Prostate gland (tissue), 2 donors: ENCODE measurements at regions not wholly inside any gene's neighbourhood (a gene's known extent, or its start where the extent isn't known, plus 50 kb on each side); places are given as distances from the start of the nearest gene placed in this dataset.

Experiments
- DNase-seq: peaks from one replicate; pipeline ENCODE4 v3.0.0-alpha.2; 2019; ENCODE audit warnings: low spot score
- H3K27ac ChIP-seq, 2 donors: fragments of 200-600 bp; sonication (generic); 2 replicates each; pipeline ENCODE4 v1.5.1; 2017 to 2019
- H3K27me3 ChIP-seq: fragments of 200-600 bp; sonication (generic); replicated peaks from 2 replicates; pipeline ENCODE4 v1.5.1; 2019; ENCODE audit not compliant: insufficient read depth
- H3K36me3 ChIP-seq, 2 donors: fragments of 200-600 bp; sonication (generic); 1 replicate in 1 of 2; 2 replicates in 1 of 2; pipeline versions ENCODE4 v1.5.1 to v1.8.1; 2017 to 2019
- H3K4me1 ChIP-seq: fragments of 200-600 bp; sonication (generic); replicated peaks from 2 replicates; pipeline ENCODE4 v1.5.1; 2019
- H3K4me3 ChIP-seq, 2 donors: fragments of 200-600 bp; sonication (generic); 2 replicates each; pipeline ENCODE4 v1.5.1; 2017 to 2019
- H3K9me3 ChIP-seq: fragments of 200-600 bp; sonication (generic); 2 replicates; pipeline ENCODE4 v1.5.1; 2017
- CTCF ChIP-seq, 4 experiments: fragments of 200-600 bp in 2 of 4; fragments of 450-650 bp in 2 of 4; sonication (generic) in 2 of 4; IDR thresholded peaks; 1 replicate in 3 of 4; 2 replicates in 1 of 4; pipeline ENCODE4 v1.5.1; 2016 to 2019; ENCODE audit warnings: antibody characterized with exemption in 4 of 4, mild to moderate bottlenecking in 2 of 4, moderate library complexity in 2 of 4
- POLR2A ChIP-seq: fragments of 450-650 bp; IDR thresholded peaks from one replicate; pipeline ENCODE4 v1.6.1; 2016; ENCODE audit warnings: antibody characterized with exemption, mild to moderate bottlenecking
- POLR2AphosphoS5 ChIP-seq: sonication (generic); formaldehyde crosslinking; IDR thresholded peaks from one replicate; pipeline ENCODE4 v1.6.1; 2017; ENCODE audit warnings: antibody characterized with exemption
- WGBS: methylation state at CpG from one replicate; pipeline ENCODE4 v1.1.5; 2018; 5-methylcytosine and 5-hydroxymethylcytosine counted together
- intact Hi-C: fragments of 100-400 bp; cut with DNase I; formaldehyde crosslinking; loops from one replicate; pipeline ENCODE4 v1.14.2; 2022

- no peaks in the 10 kb centered on the region for H3K4me1 ChIP-seq
- H3K27ac ChIP-seq = no peak overlapping the region
- 48% methylated on average over 1 of the region's 1 CpG for WGBS
- intact Hi-C loops = no loop called here
- no peak overlapping the region for H3K4me3 ChIP-seq
- no peak for TF ChIP-seq POLR2A
- TF ChIP-seq CTCF (IDR thresholded peaks at IDR 0.05) = no peak
- no peak for TF ChIP-seq POLR2AphosphoS5
- no peaks in the 10 kb centered on the region for H3K27me3 ChIP-seq
- no peaks in the 10 kb centered on the region for H3K9me3 ChIP-seq
- DNase-seq = no peak
- H3K36me3 ChIP-seq = no peaks in the 10 kb centered on the region
These were observed 95.7 kb downstream of the IZUMO3 start for GRCh38 chr9:24449976-24450375.

- Histone ChIP-seq H3K4me3 (no peak overlapping the region), H3K9me3 (no peaks in the 10 kb centered on the region), H3K27ac (no peak overlapping the region), H3K27me3 (no peaks in the 10 kb centered on the region), H3K36me3 (no peaks in the 10 kb centered on the region), H3K4me1 (no peaks in the 10 kb centered on the region)
- intact Hi-C loops = no loop called here
- no peak for DNase-seq
- no peak for TF ChIP-seq CTCF (IDR thresholded peaks at IDR 0.05)
- no peak for TF ChIP-seq POLR2AphosphoS5
- TF ChIP-seq POLR2A = no peak
These were observed 106.2 kb downstream of the IZUMO3 start for GRCh38 chr9:24439456-24439855.

GRCh38 chr9:24438876-24439275 is 106.8 kb downstream of the IZUMO3 start:
- Histone ChIP-seq H3K27me3 (no peaks in the 10 kb centered on the region), H3K4me3 (no peak overlapping the region), H3K4me1 (no peaks in the 10 kb centered on the region), H3K9me3 (no peaks in the 10 kb centered on the region), H3K27ac (no peak overlapping the region), H3K36me3 (no peaks in the 10 kb centered on the region)
- intact Hi-C loops = no loop called here
- WGBS = 84% methylated on average over 3 of the region's 3 CpGs
- TF ChIP-seq CTCF (IDR thresholded peaks at IDR 0.05) = no peak
- no peak for TF ChIP-seq POLR2A
- TF ChIP-seq POLR2AphosphoS5 = no peak
- no peak for DNase-seq

- Histone ChIP-seq H3K9me3 (no peaks in the 10 kb centered on the region), H3K27ac (no peak overlapping the region), H3K36me3 (no peaks in the 10 kb centered on the region), H3K27me3 (no peaks in the 10 kb centered on the region), H3K4me3 (no peak overlapping the region), H3K4me1 (no peaks in the 10 kb centered on the region)
- no peak for TF ChIP-seq CTCF (IDR thresholded peaks at IDR 0.05)
- TF ChIP-seq POLR2A = no peak
- TF ChIP-seq POLR2AphosphoS5 = no peak
- no peak for DNase-seq
- WGBS = 67% methylated on average over 1 of the region's 1 CpG
- intact Hi-C loops = no loop called here
These were observed 108.9 kb downstream of the IZUMO3 start for GRCh38 chr9:24436761-24437160.

- H3K27me3 ChIP-seq = no peaks in the 10 kb centered on the region
- H3K4me3 ChIP-seq = no peak overlapping the region
- no peaks in the 10 kb centered on the region for H3K9me3 ChIP-seq
- intact Hi-C loops = no loop called here
- H3K36me3 ChIP-seq = no peaks in the 10 kb centered on the region
- no peak for DNase-seq
- no peak overlapping the region for H3K27ac ChIP-seq
- WGBS = 64% methylated on average over 1 of the region's 1 CpG
- TF ChIP-seq POLR2AphosphoS5 = no peak
- TF ChIP-seq POLR2A = no peak
- H3K4me1 ChIP-seq = no peaks in the 10 kb centered on the region
These were observed 111.5 kb downstream of the IZUMO3 start for GRCh38 chr9:24434183-24434582.
